NB4 (cell line): ENCODE measurements at regions not wholly inside any gene's neighbourhood (a gene's known extent, or its start where the extent isn't known, plus 50 kb on each side); places are given as distances from the start of the nearest gene placed in this dataset.

ENCODE experiments used
- DNase-seq: peaks from one replicate; pipeline ENCODE4 v3.0.0; 2010; ENCODE audit warnings: low read depth
- H3K4me3 ChIP-seq: one replicate; pipeline ENCODE4 v1.5.1; 2011; ENCODE audit warnings: mild to moderate bottlenecking, low read depth, low read length, moderate library complexity
- CTCF ChIP-seq: IDR thresholded peaks from one replicate; pipeline ENCODE4 v1.5.1; 2012; ENCODE audit warnings: low read depth, low read length
- MAX ChIP-seq: IDR thresholded peaks from 2 replicates; pipeline ENCODE4 v1.6.1; 2011; ENCODE audit warnings: low read depth, low read length
- MYC ChIP-seq: IDR thresholded peaks from 2 replicates; pipeline ENCODE4 v1.6.1; 2011; ENCODE audit warnings: low read depth, low read length
- POLR2A ChIP-seq: IDR thresholded peaks from 2 replicates; pipeline ENCODE4 v1.6.1; 2011; ENCODE audit warnings: mild to moderate bottlenecking; ENCODE audit not compliant: insufficient read length; ENCODE audit errors: extremely low read depth

- TF ChIP-seq MAX (no peak), CTCF (no peak), MYC (no peak), POLR2A (no peak)
- no peak overlapping the region for H3K4me3 ChIP-seq
- no peak for DNase-seq
Observed at GRCh38 chr5:54757541-54757940, 227.9 kb downstream of the ESM1 start.

- no peak for DNase-seq
- no peak for TF ChIP-seq MYC
- no peak overlapping the region for H3K4me3 ChIP-seq
Observed at GRCh38 chr5:54756796-54757402, 228.5 kb downstream of the ESM1 start.

- DNase-seq = no peak
- TF ChIP-seq CTCF (no peak), MYC (no peak), MAX (no peak), POLR2A (no peak)
Observed at GRCh38 chr5:54756301-54756700, 229.1 kb downstream of the ESM1 start.

GRCh38 chr5:54754878-54755277 is 230.5 kb downstream of the ESM1 start:
- DNase-seq = no peak
- TF ChIP-seq CTCF (no peak), MAX (no peak), POLR2A (no peak), MYC (no peak)
- H3K4me3 ChIP-seq = no peak overlapping the region

More at GRCh38 chr5:54756301-54756700, 229.1 kb downstream of the ESM1 start:
- H3K4me3 ChIP-seq = no peak overlapping the region

GRCh38 chr5:54754420-54754819 is 231.0 kb downstream of the ESM1 start:
- H3K4me3 ChIP-seq = no peak overlapping the region
- TF ChIP-seq MAX = no peak
- no peak for TF ChIP-seq MYC
- TF ChIP-seq POLR2A = no peak
- TF ChIP-seq CTCF = no peak
- DNase-seq = no peak

- no peak overlapping the region for H3K4me3 ChIP-seq
- no peak for DNase-seq
- TF ChIP-seq MYC (no peak), POLR2A (no peak), CTCF (no peak), MAX (no peak)
Observed at GRCh38 chr5:54753753-54754152, 231.6 kb downstream of the ESM1 start.
